Mammary epithelial cell (primary cell): ENCODE measurements at regions not wholly inside any gene's neighbourhood (a gene's known extent, or its start where the extent isn't known, plus 50 kb on each side); places are given as distances from the start of the nearest gene placed in this dataset.

Source experiments
- EZH2 ChIP-seq: IDR thresholded peaks from 2 replicates; pipeline ENCODE4 v1.6.1; 2012; ENCODE audit warnings: low read length, inconsistent platforms, borderline replicate concordance
- TF ChIP-seq, protein P1 (sequence below), 2 donors: IDR thresholded peaks in 1 of 2; conservative IDR thresholded peaks in 1 of 2; 2 replicates each; pipeline ENCODE4 v1.5.1; 2011 to 2012; ENCODE audit warnings: inconsistent platforms in 2 of 2, low read length in 2 of 2, mild to moderate bottlenecking in 2 of 2, control low read depth in 1 of 2, low read depth in 1 of 2; ENCODE audit not compliant: insufficient read depth in 1 of 2; ENCODE audit errors: extremely low read depth in 1 of 2

GRCh38 chr4:166230841-166231240 is 357.8 kb downstream of the TLL1 start:
- TF ChIP-seq, protein P1, sequence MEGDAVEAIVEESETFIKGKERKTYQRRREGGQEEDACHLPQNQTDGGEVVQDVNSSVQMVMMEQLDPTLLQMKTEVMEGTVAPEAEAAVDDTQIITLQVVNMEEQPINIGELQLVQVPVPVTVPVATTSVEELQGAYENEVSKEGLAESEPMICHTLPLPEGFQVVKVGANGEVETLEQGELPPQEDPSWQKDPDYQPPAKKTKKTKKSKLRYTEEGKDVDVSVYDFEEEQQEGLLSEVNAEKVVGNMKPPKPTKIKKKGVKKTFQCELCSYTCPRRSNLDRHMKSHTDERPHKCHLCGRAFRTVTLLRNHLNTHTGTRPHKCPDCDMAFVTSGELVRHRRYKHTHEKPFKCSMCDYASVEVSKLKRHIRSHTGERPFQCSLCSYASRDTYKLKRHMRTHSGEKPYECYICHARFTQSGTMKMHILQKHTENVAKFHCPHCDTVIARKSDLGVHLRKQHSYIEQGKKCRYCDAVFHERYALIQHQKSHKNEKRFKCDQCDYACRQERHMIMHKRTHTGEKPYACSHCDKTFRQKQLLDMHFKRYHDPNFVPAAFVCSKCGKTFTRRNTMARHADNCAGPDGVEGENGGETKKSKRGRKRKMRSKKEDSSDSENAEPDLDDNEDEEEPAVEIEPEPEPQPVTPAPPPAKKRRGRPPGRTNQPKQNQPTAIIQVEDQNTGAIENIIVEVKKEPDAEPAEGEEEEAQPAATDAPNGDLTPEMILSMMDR (conservative IDR thresholded peaks at IDR 0.05 in 1 of 2, IDR thresholded peaks at IDR 0.05 in 1 of 2; ENCODE audit: extremely low read depth in 1 of 2, insufficient read depth in 1 of 2, low read depth in 1 of 2, low read length in 2 of 2), result no peak
- TF ChIP-seq EZH2, result no peak
